Activated T-cell treated with anti-CD3 and anti-CD28 coated beads for 24 hours (primary cell): ENCODE measurements at regions not wholly inside any gene's neighbourhood (a gene's known extent, or its start where the extent isn't known, plus 50 kb on each side); places are given as distances from the start of the nearest gene placed in this dataset.

ENCODE experiments used
- DNase-seq: peaks from one replicate; pipeline ENCODE4 v3.0.0-alpha.2; 2020; ENCODE audit warnings: low read depth

DNA sequence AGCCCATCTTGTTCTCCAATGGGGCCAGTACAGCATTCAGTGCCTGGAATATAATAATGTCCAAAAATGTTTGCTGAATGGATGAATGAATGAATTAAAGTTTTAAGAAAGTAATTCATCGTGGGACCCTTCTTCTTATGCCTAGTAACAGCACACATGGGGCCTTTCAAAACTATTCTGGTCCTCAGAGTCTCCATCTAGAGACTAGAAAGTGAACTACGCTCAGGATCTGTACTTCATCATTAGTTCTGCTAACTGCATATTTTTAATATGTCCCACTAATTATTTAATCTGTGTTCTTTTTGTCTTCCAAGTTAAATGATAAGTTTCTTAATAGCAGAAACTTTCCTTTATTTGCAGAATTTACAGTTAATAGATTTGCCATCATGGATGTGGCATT is 172.5 kb downstream of the SMAD2 start:
- no peak for DNase-seq

DNA sequence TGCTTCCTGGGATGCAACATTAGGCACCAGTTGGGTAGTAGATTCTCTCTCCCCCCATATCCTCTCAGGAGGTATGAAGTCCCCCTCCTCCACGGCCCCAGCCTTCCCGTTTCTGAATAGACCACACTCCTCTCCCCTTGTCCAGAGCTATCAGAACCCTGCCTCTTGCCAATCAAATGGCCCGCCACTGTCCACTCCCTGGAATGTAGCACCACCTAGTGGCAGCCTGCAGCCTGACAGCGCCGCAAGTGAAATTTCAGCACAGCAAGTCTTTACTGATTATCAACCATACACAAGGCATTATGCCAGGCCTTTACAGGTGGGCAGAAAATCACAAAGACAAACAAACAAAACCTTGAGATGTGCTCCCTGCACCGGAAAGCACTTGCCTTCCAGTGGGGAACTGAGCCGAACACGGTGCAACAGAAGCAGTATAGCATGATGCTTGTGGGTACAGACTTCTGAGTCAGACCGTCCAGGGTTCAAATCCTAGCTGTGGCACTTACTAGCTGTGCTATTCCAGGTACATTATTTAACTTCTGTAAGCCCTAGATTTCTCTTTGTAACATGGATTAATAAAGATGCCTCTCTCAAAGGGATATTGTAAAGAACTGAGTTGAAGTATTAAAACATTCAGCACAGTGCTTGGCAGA is 174.0 kb downstream of the SMAD2 start:
- peak; percentile 37 for DNase-seq

GRCh38 chr18:47755102-47755456 is 175.4 kb downstream of the SMAD2 start:
- DNase-seq: no peak

DNA sequence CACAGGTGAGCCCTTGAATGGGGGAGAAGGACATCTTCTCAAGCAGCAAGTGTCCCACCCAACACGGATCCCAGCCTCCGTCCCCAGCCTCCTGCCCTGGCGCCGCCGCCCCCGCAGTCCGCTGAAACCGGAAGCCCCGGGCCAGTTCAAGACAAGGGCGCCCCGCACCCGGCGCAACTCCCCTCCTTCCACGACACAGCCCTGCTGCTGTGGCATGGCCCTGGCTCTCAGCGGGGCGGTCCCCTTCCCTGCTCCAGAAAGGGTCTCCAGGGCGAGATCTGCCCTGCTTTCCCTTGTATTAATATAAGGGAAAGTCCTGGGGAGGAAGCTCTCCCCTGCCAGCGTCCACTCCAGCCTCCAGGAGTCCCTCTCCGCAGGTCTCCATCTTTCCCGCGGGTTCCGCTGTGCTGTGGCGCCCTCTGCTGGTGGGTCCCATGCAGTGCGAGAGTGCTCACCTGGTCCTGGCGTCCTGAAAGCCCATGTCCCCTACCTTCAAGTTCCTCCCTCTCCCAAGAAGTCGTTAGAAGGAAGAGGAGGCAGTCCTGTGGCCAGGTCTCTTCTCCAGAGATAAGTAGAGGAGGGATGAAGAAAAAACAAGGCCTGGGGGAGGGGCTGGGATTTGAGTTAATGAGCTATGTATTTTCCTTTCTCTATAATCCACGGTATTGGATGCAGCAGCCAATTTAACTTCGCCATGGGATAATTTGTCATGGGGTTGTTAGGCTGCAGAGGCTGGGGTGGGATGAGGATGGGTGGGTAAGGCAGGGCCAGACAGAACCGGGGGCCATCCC is 176.0 kb downstream of the SMAD2 start:
- DNase-seq: peak; percentile 30

GRCh38 chr18:47752796-47753645 is 177.4 kb downstream of the SMAD2 start:
- DNase-seq: no peak

DNA sequence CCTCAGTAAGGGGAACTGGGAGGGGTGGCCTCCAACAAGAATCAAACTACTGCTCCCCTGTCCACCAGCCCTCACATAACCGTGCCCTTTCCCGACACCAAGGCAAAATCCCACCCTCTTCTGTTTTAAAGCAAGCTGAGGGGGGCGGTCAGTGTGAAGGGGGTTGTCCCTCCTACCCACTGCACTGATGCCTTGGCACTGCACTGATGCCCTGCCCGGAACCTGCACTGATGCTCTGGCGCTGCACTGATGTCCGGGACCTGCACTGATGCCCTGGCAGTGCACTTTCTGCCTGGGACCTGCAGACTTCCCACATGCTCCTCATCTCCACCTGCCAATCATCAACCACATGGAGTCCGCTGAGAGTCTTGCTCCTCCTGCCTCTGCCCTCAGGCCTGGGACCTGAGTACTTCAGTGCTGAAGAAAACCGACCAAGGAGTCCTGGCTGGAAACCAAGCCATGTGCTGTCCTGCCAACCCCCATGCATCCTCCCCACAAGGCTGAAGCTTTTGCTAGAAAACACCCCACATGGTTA is 179.5 kb downstream of the SMAD2 start:
- no peak for DNase-seq

DNA sequence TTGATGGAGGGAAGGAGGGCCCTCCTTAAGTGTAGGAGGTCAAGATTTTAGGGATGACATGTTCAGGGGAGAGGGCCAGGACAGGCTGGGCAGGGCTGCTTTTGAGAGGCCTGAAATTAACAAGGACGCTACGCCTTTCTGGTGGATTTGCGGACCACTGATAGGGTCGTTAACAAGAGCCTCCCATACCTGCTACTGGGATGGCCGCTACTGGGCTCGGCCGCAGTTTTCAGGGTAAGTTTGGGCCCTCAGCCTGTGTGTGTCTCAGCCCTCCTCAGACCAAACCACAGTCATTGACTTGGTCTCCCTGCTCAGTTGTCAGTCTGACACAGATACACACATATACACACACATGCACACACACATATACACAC is 180.9 kb downstream of the SMAD2 start:
- no peak for DNase-seq

DNA sequence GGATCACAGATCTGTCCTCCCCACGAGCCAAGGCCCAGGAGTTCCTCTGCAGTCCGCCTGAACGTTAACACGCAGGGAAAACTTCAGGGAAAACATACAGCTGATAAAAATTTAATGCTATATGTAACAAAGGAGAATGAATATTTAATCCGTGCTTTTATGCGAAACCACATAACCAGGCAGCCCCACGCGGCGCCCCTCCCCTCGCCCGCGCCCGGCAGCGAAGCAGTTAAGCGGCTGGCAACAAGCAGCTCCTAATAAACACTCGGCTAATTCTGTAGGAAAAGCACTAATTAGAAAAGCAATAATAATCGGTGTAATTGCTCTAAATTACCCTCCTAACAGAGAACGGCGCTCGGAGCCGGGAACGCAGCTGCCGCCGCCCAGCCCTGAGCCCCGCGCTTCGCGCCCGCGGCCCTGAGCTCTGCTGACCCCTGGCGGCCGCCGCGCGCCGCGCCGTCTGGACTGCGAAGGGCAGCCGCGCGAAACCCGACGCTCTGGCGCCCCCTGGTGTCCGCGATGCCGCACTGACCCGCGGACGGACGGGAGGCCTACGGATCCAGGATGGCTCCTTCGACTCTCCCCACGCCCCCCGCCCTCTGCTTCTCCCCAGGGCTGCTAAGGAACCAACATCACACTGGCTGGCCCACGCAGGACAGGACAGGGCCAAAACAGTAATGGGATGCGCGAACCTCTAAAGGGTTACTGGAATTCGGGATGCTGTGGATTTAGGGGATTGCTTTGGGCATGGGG is 181.4 kb downstream of the SMAD2 start:
- DNase-seq: peak; percentile 74

- no peak for DNase-seq
Observed at GRCh38 chr18:47748093-47748796, 182.2 kb downstream of the SMAD2 start.

- no peak for DNase-seq
Observed at GRCh38 chr18:47747260-47747795, 183.1 kb downstream of the SMAD2 start.

GRCh38 chr18:47746615-47747014 is 183.8 kb downstream of the SMAD2 start:
- DNase-seq: no peak

GRCh38 chr18:47745227-47745626 is 185.2 kb downstream of the SMAD2 start:
- no peak for DNase-seq

GRCh38 chr18:47737956-47738355 is 192.5 kb downstream of the SMAD2 start:
- no peak for DNase-seq

DNA sequence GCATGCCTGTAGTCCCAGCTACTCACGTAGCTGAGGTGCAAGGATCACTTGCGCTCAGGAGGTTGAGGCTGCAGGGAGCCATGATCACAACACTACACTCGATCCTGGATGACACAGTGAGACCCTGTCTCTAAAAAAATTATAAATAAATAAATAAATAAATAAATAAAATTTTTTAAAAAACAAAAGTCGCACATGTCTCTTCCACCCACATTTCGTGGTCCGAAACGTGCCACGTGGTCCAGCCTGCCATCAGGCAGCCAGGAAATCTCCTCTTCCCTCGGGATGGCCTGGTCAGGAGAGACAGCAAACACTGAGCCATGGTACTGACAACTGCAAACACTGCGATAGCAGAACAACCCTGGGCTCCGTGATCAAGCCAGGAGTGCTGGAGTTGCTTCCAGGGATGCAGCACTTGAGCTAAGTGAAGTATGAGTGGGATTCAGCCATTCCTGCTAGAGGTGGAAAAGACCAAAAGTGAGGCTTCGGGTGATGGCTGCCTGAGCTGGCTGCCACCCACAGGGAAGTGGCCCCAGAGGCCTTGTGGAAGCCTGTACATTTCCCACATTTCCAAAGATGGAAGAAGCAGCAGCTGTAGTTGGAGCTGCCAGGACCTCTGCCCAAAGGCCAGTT is 193.1 kb downstream of the SMAD2 start:
- no peak for DNase-seq

GRCh38 chr18:47736376-47737140 is 193.9 kb downstream of the SMAD2 start:
- no peak for DNase-seq

DNA sequence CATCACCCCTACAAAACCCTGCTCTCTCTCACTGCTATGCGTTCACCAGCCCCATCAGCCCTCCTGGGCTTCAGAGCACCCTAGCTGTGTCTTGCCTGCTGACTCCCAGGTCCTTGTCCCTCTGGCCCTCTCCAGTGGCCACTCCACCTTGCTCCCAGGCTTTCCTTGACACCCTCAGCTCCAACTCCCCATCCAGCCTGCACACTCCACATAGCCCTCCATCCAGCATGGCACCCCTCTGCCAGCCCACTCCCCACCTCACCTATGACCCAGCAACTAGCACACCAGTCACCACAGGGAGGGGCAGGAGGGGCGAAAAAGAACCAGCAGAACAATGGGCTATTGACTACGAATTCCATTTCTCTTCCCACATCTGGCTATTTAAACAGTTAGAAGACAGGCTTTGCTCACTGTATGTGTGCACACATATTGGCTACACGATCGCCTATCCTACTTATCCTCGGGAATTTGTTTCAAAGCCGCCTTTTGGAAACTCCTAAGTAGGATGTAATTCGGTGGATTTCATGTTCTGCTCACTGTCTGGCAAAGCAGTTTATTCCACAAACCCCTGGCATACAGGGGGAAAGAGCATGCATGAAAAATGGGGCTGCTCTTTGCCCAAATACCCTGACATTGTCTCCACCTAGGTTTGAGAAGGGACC is 195.3 kb downstream of the SMAD2 start:
- no peak for DNase-seq

DNA sequence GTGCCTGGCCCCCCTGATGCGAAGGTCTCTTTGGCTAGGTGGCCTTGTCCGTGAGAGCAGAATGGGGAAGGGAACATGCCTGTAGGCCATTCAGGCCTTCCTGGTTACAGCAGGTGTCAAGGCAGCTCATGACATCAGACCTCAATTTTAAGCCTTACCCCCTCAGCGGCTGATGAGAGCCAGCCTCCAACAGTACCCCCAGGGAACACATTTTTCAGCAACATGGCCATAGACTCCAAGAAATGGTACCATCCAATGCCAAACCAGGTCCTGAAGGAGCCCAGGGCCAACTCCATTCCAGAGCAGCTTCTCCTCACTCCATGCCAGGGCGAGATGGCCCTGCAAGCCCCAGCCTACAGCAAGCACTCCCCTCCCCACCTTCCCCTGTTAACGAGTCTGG is 199.2 kb downstream of the SMAD2 start:
- DNase-seq: no peak

- DNase-seq: no peak
Observed at GRCh38 chr18:47730795-47731194, 199.7 kb downstream of the SMAD2 start.

DNA sequence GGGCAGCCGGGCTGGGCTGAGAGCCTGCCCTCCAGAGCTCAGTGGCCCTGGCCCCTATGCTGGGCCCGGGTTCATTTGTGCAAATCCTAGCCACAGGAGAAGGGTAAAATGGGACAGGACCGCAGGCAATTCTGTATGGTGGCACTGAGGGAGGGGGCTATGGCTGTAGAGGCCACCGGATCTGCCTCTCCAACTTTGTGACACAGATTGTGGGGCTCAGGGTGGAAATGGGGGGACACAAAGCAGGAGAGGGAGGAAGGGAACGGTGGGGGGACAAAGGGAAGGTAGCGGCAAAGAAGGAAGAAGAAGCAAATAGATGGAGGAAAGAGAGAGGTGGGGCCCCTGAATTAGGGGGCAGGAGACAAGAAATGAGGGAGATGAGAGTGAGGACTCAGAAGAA is 201.1 kb downstream of the SMAD2 start:
- no peak for DNase-seq
